ENCODE measurements at regions not wholly inside any gene's neighbourhood (a gene's known extent, or its start where the extent isn't known, plus 50 kb on each side); places are given as distances from the start of the nearest gene placed in this dataset.

DNA sequence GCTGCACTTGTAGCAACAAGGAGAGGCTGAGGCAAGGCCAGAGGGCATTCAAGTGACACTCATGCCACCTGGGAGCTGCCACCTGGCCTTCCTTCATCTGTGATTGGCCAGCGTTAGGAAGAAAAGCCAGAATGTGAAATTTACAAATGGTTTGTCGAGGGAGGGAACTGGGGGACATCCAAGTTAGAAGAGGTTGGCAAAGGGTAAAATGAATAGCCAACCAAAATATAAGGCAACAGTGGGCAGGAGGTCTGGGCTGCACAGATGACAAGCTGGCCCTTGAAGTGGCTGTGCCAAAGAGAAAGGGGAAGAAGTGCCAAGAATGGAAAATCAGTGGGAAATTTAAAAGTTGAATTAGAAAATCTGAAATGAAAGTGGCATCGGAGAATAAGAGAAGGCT lies 221.4 kb downstream of the C11orf91 start:
- no peaks in the 10 kb centered on the region for H3K27me3 ChIP-seq (ENCODE audit: insufficient read depth, low read length, poor library complexity, severe bottlenecking)
- no peak overlapping the region for H3K27ac ChIP-seq (ENCODE audit: low read depth, low read length)
- no peak overlapping the region for H3K4me3 ChIP-seq (ENCODE audit: low read length)
- H3K9me3 Mint-ChIP-seq, result no peaks in the 10 kb centered on the region
- CTCF ChIA-PET, result interaction anchor here (0.6 kb wide), 1 partner anchor 292 kb away, joined by 3 read pairs; no protein-coding TSS in a partner anchor
- no peaks in the 10 kb centered on the region for H3K9me3 ChIP-seq (ENCODE audit: low read length)
- H3K4me1 ChIP-seq (ENCODE audit: insufficient read depth, low read length), result no peaks in the 10 kb centered on the region
- DNase-seq, result no peak
- H3K27me3 Mint-ChIP-seq, result peaks cover 7 to 11% of the 10 kb centered on the region in 2 donors
- no peaks in the 10 kb centered on the region for H3K4me1 Mint-ChIP-seq
- H3K36me3 Mint-ChIP-seq, result no peaks in the 10 kb centered on the region
- POLR2A ChIA-PET, result no interaction called here
- H3K27ac Mint-ChIP-seq, result no peak overlapping the region
- H3K4me3 Mint-ChIP-seq, result no peak overlapping the region
- no peaks in the 10 kb centered on the region for H3K36me3 ChIP-seq (ENCODE audit: insufficient read depth, low read length)

DNA sequence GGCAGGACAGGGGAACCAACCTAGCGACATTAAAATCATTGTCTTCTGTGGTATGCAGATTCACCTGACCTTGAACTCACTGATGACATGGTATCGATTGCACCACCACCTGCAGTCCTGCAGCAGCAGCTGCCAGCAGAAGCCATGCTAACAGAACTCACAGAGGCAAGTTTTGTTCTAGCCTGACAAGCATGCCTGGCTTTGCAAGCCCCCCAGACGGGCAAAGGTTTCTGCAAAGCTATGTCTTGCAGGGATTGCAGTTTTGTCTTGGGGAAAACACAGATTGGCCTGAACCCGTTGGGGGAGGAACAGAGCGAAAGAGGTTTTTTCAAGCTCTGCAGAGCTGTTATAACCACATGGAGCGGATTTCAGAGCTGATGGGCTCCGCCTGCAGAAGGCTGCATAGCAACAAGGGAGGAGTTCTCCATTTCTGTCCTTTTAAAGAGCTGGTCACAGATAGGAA lies 221.0 kb downstream of the HIPK3 start:
- ChIA-PET CTCF (interaction anchor here (1.2 kb wide), 1 partner anchor 16 kb away, joined by 3 read pairs; no protein-coding TSS in a partner anchor), POLR2A (no interaction called here)
- no peak overlapping the region for H3K27ac ChIP-seq (ENCODE audit: low read depth, low read length)
- H3K9me3 ChIP-seq (ENCODE audit: low read length), result no peaks in the 10 kb centered on the region
- H3K27ac Mint-ChIP-seq, result no peak overlapping the region
- H3K27me3 ChIP-seq (ENCODE audit: insufficient read depth, low read length, poor library complexity, severe bottlenecking), result no peaks in the 10 kb centered on the region
- H3K4me3 ChIP-seq (ENCODE audit: low read length), result no peak overlapping the region
- H3K36me3 Mint-ChIP-seq, result no peaks in the 10 kb centered on the region
- H3K4me1 ChIP-seq (ENCODE audit: insufficient read depth, low read length), result no peaks in the 10 kb centered on the region
- no peaks in the 10 kb centered on the region for H3K9me3 Mint-ChIP-seq
- no peaks in the 10 kb centered on the region for H3K36me3 ChIP-seq (ENCODE audit: insufficient read depth, low read length)
- H3K4me1 Mint-ChIP-seq, result no peaks in the 10 kb centered on the region
- no peak overlapping the region for H3K4me3 Mint-ChIP-seq
- no peak for DNase-seq
- peaks cover 7 to 18% of the 10 kb centered on the region in 2 donors for H3K27me3 Mint-ChIP-seq

DNA sequence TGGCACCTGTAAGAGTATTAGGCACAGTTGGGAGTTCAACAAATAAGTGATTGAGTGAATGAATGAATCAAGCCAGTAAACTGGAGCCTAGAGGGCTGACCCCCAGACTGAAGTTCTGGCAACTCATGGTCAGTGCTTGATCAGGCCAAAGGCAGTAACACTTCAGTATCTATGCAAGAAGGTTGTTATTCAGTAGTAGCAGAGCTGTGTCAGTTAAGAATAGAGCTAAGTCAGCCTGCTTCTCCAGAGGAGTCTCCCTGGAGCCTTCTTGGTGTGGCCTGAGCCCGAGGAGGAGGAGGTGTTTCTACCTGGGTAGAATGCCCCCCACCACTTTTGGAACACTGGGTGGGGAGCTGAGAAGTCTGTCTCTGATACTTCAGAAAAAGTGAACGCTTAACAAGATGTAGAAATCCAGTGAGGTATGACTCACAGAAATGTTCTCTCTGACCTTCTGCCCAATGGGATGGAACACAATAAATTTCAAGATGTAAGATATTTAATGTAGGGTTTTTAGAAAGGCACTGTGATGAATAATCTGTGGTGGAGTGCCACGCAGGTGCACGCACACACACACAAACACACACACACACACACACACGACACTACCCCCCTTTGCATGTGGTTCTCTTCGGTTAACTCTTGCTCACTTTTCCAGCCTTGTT lies 219.9 kb downstream of the HIPK3 start:
- H3K4me1 Mint-ChIP-seq, result no peaks in the 10 kb centered on the region
- no peaks in the 10 kb centered on the region for H3K27me3 ChIP-seq (ENCODE audit: insufficient read depth, low read length, poor library complexity, severe bottlenecking)
- POLR2A ChIA-PET, result no interaction called here
- peaks cover 5 to 19% of the 10 kb centered on the region in 2 donors for H3K27me3 Mint-ChIP-seq
- no peaks in the 10 kb centered on the region for H3K9me3 ChIP-seq (ENCODE audit: low read length)
- no peaks in the 10 kb centered on the region for H3K9me3 Mint-ChIP-seq
- DNase-seq, result no peak
- H3K4me3 Mint-ChIP-seq, result no peak overlapping the region
- H3K36me3 Mint-ChIP-seq, result no peaks in the 10 kb centered on the region
- H3K27ac ChIP-seq (ENCODE audit: low read depth, low read length), result no peak overlapping the region
- H3K4me1 ChIP-seq (ENCODE audit: insufficient read depth, low read length), result no peaks in the 10 kb centered on the region
- H3K27ac Mint-ChIP-seq, result no peak overlapping the region
- CTCF ChIA-PET, result no interaction called here
- no peaks in the 10 kb centered on the region for H3K36me3 ChIP-seq (ENCODE audit: insufficient read depth, low read length)
- no peak overlapping the region for H3K4me3 ChIP-seq (ENCODE audit: low read length)

DNA sequence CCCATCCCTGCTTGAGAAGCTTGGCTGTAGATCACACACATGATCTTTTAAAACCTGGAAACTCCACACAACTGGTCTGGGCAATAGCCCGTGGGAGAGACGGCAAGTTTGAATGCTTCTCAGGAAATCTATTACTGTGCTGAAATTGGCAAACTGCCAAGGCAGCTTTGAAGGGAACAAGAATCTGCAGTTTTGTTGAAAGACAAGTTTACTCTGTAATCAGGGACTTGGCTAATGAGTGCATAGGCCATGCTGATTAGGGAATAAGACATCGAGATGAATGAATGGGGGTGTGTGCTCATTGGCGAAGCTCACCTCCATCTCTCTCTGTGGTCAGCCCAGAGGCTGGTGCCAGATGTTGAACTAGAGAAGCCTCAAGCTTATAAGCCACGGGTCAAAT lies 218.8 kb downstream of the HIPK3 start:
- DNase-seq, result no peak
- Histone ChIP-seq H3K9me3 (ENCODE audit: low read length) (no peaks in the 10 kb centered on the region), H3K4me3 (ENCODE audit: low read length) (no peak overlapping the region), H3K27ac (ENCODE audit: low read depth, low read length) (no peak overlapping the region), H3K36me3 (ENCODE audit: insufficient read depth, low read length) (no peaks in the 10 kb centered on the region), H3K27me3 (ENCODE audit: insufficient read depth, low read length, poor library complexity, severe bottlenecking) (no peaks in the 10 kb centered on the region), H3K4me1 (ENCODE audit: insufficient read depth, low read length) (no peaks in the 10 kb centered on the region)
- Mint-ChIP-seq H3K27ac (no peak overlapping the region), H3K4me1 (no peaks in the 10 kb centered on the region), H3K4me3 (no peak overlapping the region), H3K27me3 (peaks cover 6 to 25% of the 10 kb centered on the region in 2 donors), H3K9me3 (no peaks in the 10 kb centered on the region), H3K36me3 (no peaks in the 10 kb centered on the region)
- CTCF ChIA-PET, result no interaction called here
- POLR2A ChIA-PET, result no interaction called here

DNA sequence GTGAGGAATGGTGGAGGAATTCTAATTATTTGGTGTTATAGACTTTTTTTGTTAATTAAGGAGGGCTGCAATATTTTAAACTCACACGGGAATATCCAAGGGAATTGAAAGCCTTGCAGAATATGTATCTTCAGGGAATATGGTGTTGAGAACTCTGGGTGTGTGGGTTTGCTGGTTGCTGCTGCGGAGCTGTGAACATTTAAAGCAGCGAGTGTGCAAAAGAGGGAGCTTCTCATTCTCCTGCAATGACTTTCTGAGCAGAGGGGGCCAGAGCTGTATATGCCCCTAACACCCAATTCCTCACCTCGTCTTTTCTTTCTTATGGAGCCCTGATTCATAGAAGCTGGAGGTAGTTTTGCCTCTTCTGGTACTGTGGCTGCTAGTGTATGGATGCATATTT lies 217.7 kb downstream of the HIPK3 start:
- H3K36me3 ChIP-seq (ENCODE audit: insufficient read depth, low read length), result no peaks in the 10 kb centered on the region

DNA sequence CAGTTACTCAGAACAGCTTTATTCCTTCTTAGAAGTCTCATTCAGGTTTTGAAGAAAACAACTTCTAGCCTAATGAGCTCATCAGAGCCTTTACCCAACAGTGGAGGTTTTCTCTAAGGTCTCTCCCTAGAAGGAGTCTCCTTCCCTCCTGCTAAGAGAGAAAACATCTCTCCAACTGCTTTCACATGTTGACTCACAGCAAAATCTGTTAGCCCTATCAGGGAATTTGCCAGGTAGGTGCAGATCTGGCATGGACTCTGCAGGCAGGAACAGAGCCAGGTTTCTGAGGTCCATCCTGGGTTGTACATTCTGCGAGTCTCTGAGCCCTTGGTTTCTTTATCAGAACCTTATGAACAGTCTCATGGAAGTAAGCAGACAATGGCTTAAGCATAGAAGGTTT lies 214.4 kb downstream of the HIPK3 start:
- no peaks in the 10 kb centered on the region for H3K36me3 Mint-ChIP-seq
- ChIA-PET POLR2A (no interaction called here), CTCF (no interaction called here)
- Histone ChIP-seq H3K4me3 (ENCODE audit: low read length) (no peak overlapping the region), H3K27me3 (ENCODE audit: insufficient read depth, low read length, poor library complexity, severe bottlenecking) (no peaks in the 10 kb centered on the region), H3K9me3 (ENCODE audit: low read length) (no peaks in the 10 kb centered on the region), H3K27ac (ENCODE audit: low read depth, low read length) (no peak overlapping the region), H3K36me3 (ENCODE audit: insufficient read depth, low read length) (no peaks in the 10 kb centered on the region), H3K4me1 (ENCODE audit: insufficient read depth, low read length) (no peaks in the 10 kb centered on the region)
- no peak overlapping the region for H3K27ac Mint-ChIP-seq
- DNase-seq, result no peak
- no peak overlapping the region for H3K4me3 Mint-ChIP-seq
- H3K4me1 Mint-ChIP-seq, result no peaks in the 10 kb centered on the region
- H3K27me3 Mint-ChIP-seq, result peaks cover 2 to 27% of the 10 kb centered on the region in 2 donors
- peaks cover 0 to 2% (median 0%) of the 10 kb centered on the region in 5 donors for H3K9me3 Mint-ChIP-seq

More for the DNA sequence above, 217.7 kb downstream of the HIPK3 start:
- no peaks in the 10 kb centered on the region for H3K36me3 Mint-ChIP-seq
- no peak for DNase-seq
- Histone ChIP-seq H3K27me3 (ENCODE audit: insufficient read depth, low read length, poor library complexity, severe bottlenecking) (no peaks in the 10 kb centered on the region), H3K27ac (ENCODE audit: low read depth, low read length) (no peak overlapping the region), H3K4me1 (ENCODE audit: insufficient read depth, low read length) (no peaks in the 10 kb centered on the region), H3K4me3 (ENCODE audit: low read length) (no peak overlapping the region), H3K9me3 (ENCODE audit: low read length) (no peaks in the 10 kb centered on the region)
- peaks cover 0 to 2% (median 0%) of the 10 kb centered on the region in 5 donors for H3K9me3 Mint-ChIP-seq
- no peaks in the 10 kb centered on the region for H3K4me1 Mint-ChIP-seq
- ChIA-PET POLR2A (no interaction called here), CTCF (no interaction called here)
- H3K27me3 Mint-ChIP-seq, result peaks cover 6 to 21% of the 10 kb centered on the region in 2 donors
- no peak overlapping the region for H3K27ac Mint-ChIP-seq
- H3K4me3 Mint-ChIP-seq, result no peak overlapping the region

DNA sequence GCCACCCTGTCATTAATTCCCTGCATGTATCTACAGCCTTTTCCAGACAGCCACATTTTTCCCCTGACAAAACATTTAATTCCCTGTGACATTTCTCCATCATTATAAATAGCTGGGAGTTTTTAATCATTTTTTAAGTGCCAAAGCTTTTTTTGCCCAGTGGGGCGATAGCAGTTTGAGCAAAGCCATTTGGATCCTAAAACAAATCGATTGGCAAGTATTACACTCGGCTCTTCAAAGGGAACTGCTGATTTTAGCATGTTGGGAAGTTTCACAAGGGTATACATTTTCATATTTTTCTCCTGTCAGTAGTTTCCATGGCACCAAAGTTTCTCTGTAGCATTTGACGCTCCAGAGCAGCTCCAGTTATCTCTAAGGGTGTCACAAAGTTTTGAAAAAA lies 210.8 kb downstream of the HIPK3 start:
- no peak overlapping the region for H3K4me3 Mint-ChIP-seq
- Histone ChIP-seq H3K27ac (ENCODE audit: low read depth, low read length) (no peak overlapping the region), H3K9me3 (ENCODE audit: low read length) (no peaks in the 10 kb centered on the region), H3K27me3 (ENCODE audit: insufficient read depth, low read length, poor library complexity, severe bottlenecking) (no peaks in the 10 kb centered on the region), H3K4me3 (ENCODE audit: low read length) (no peak overlapping the region), H3K4me1 (ENCODE audit: insufficient read depth, low read length) (no peaks in the 10 kb centered on the region), H3K36me3 (ENCODE audit: insufficient read depth, low read length) (no peaks in the 10 kb centered on the region)
- ChIA-PET POLR2A (no interaction called here), CTCF (no interaction called here)
- no peaks in the 10 kb centered on the region for H3K4me1 Mint-ChIP-seq
- no peaks in the 10 kb centered on the region for H3K36me3 Mint-ChIP-seq
- H3K27me3 Mint-ChIP-seq, result peaks cover 9 to 29% of the 10 kb centered on the region in 2 donors
- no peak for DNase-seq
- no peak overlapping the region for H3K27ac Mint-ChIP-seq
- H3K9me3 Mint-ChIP-seq, result peaks cover 0 to 2% (median 0%) of the 10 kb centered on the region in 5 donors

DNA sequence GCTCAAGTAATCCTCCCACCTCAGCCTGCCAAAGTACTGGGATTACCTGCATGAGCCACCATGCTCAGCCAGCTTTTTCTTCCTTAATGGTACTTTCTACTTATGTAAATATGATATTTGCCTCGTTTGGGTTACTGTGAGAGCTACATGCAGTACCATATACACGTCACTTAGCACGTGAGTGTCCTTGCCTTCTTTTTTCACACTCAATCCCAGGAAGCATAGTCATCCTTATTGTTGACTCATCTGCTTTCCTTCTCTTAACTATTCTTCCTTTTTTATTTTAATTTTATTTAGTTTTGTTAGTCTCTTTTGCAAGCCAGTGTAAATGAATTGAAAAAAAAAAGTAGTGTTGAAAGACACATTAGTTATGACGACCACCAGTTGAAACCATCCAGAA lies 205.9 kb downstream of the HIPK3 start:
- Histone ChIP-seq H3K4me3 (ENCODE audit: low read length) (no peak overlapping the region), H3K4me1 (ENCODE audit: insufficient read depth, low read length) (no peaks in the 10 kb centered on the region), H3K36me3 (ENCODE audit: insufficient read depth, low read length) (no peaks in the 10 kb centered on the region), H3K9me3 (ENCODE audit: low read length) (no peaks in the 10 kb centered on the region), H3K27me3 (ENCODE audit: insufficient read depth, low read length, poor library complexity, severe bottlenecking) (no peaks in the 10 kb centered on the region), H3K27ac (ENCODE audit: low read depth, low read length) (no peak overlapping the region)
- H3K27me3 Mint-ChIP-seq, result peaks cover 22 to 35% of the 10 kb centered on the region in 2 donors
- H3K36me3 Mint-ChIP-seq, result no peaks in the 10 kb centered on the region
- no peak overlapping the region for H3K27ac Mint-ChIP-seq
- no peaks in the 10 kb centered on the region for H3K4me1 Mint-ChIP-seq
- no peak overlapping the region for H3K4me3 Mint-ChIP-seq
- no peaks in the 10 kb centered on the region for H3K9me3 Mint-ChIP-seq
- no peak for DNase-seq
- CTCF ChIA-PET, result no interaction called here
- POLR2A ChIA-PET, result no interaction called here

All from CD8-positive, alpha-beta memory T cell (primary cell).